ENCODE measurements at regions not wholly inside any gene's neighbourhood (a gene's known extent, or its start where the extent isn't known, plus 50 kb on each side); places are given as distances from the start of the nearest gene placed in this dataset.

GRCh38 chr6:79841577-79842375, 105.6 kb downstream of the ELOVL4 start:
- H3K18ac ChIP-seq (ENCODE audit: low read depth, low read length), result no peak overlapping the region
- H2BK20ac ChIP-seq (ENCODE audit: low read depth, low read length), result no peak overlapping the region
- no peaks in the 10 kb centered on the region for H4K20me1 ChIP-seq (ENCODE audit: insufficient read depth, low read length)
- CTCF ChIA-PET, result interaction anchor here (0.7 kb wide), 1 partner anchor 28 kb away, joined by 3 read pairs; no protein-coding TSS in a partner anchor
- no peaks in the 10 kb centered on the region for H3K4me1 ChIP-seq (ENCODE audit: control insufficient read depth, insufficient read depth, low read length)
- no peak overlapping the region for H4K91ac ChIP-seq (ENCODE audit: insufficient read depth, low read depth, low read length)
- no peak overlapping the region for H3K14ac ChIP-seq (replicated peaks; ENCODE audit: low read depth, low read length)
- no peaks in the 10 kb centered on the region for H3K9me1 ChIP-seq (ENCODE audit: insufficient read depth, low read length)
- no peak overlapping the region for H3K23ac ChIP-seq (ENCODE audit: low read depth, low read length)
- H3K79me1 ChIP-seq (ENCODE audit: low read depth in 1 of 2, low read length in 2 of 2), result no peaks in the 10 kb centered on the region
- no peak overlapping the region for H2AK9ac ChIP-seq (replicated peaks; ENCODE audit: low read depth, low read length, poor library complexity)
- no TSS peak for BruUV-seq (replicated peaks)
- ATAC-seq (ENCODE audit: low read depth), result no peak
- no peak for DNase-seq
- H2AFZ ChIP-seq (replicated peaks; ENCODE audit: low read length, poor library complexity), result no peak overlapping the region
- no peak overlapping the region for H3K4ac ChIP-seq (ENCODE audit: low read depth, low read length)
- POLR2A ChIA-PET (ENCODE audit: unreplicated experiment), result no interaction called here
- intact Hi-C loops (cut with micrococcal nuclease), result no loop called here
- no peak overlapping the region for H4K8ac ChIP-seq (ENCODE audit: low read depth in 2 of 2, low read length in 2 of 2)
- dilution Hi-C loops (cut with HindIII; ENCODE audit: low sequenced_read_pairs, unreplicated experiment), result no loop called here
- whole genome bisulfite sequencing, 2 experiments (ENCODE audit: extremely low coverage in 2 of 2, insufficient read length in 1 of 2), result no CpG with 5 or more reads among the region's 4 CpGs
- H3K9me3 ChIP-seq (ENCODE audit: control insufficient read depth, insufficient read depth, low read length), result no peaks in the 10 kb centered on the region
- TF ChIP-seq MXI1 (IDR thresholded peaks at IDR 0.05; ENCODE audit: borderline replicate concordance, low read depth, low read length) (no peak), MAFK (IDR thresholded peaks at IDR 0.05; ENCODE audit: low read depth, low read length) (no peak), CHD1 (IDR thresholded peaks at IDR 0.05; ENCODE audit: low read depth, low read length) (no peak), NFE2L2 (IDR thresholded peaks at IDR 0.05; ENCODE audit: low read depth, low read length) (no peak)
- TF ChIP-seq, protein P1, sequence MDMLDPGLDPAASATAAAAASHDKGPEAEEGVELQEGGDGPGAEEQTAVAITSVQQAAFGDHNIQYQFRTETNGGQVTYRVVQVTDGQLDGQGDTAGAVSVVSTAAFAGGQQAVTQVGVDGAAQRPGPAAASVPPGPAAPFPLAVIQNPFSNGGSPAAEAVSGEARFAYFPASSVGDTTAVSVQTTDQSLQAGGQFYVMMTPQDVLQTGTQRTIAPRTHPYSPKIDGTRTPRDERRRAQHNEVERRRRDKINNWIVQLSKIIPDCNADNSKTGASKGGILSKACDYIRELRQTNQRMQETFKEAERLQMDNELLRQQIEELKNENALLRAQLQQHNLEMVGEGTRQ (IDR thresholded peaks at IDR 0.05; ENCODE audit: low read depth, low read length), result no peak
- H3K4me2 ChIP-seq (ENCODE audit: low read depth, low read length), result no peak overlapping the region
- no peak overlapping the region for H3K4me3 ChIP-seq (ENCODE audit: insufficient read depth, low read depth, low read length)
- no peak overlapping the region for H3K56ac ChIP-seq (ENCODE audit: extremely low read depth, insufficient read depth, low read length)
- H2BK15ac ChIP-seq (ENCODE audit: low read depth, low read length), result no peak overlapping the region
- no peak overlapping the region for H4K5ac ChIP-seq (ENCODE audit: low read depth, low read length)
- H3K27ac ChIP-seq (ENCODE audit: insufficient read depth, low read length), result no peak overlapping the region
- H2BK120ac ChIP-seq (ENCODE audit: low read depth, low read length), result no peak overlapping the region
- H3K9ac ChIP-seq (ENCODE audit: low read depth, low read length), result no peak overlapping the region
- H3K36me3 ChIP-seq (ENCODE audit: control insufficient read depth, insufficient read depth, low read length), result no peaks in the 10 kb centered on the region
- in situ Hi-C loops (cut with MboI; ENCODE audit: low sequenced_read_pairs), result no loop called here
- no peak overlapping the region for H2BK5ac ChIP-seq (ENCODE audit: low read depth, low read length, poor library complexity, severe bottlenecking)
- no peaks in the 10 kb centered on the region for H3K27me3 ChIP-seq (ENCODE audit: control insufficient read depth, insufficient read depth, low read length)
- H2AK5ac ChIP-seq (ENCODE audit: low read depth, low read length), result no peak overlapping the region
